Hepatocyte (in vitro differentiated cells): ENCODE measurements at regions not wholly inside any gene's neighbourhood (a gene's known extent, or its start where the extent isn't known, plus 50 kb on each side); places are given as distances from the start of the nearest gene placed in this dataset.

Experiments used
- CTCF ChIP-seq: fragments of 200-600 bp; sonication (generic); IDR thresholded peaks from 2 replicates; pipeline ENCODE4 v1.5.1; 2016; ENCODE audit warnings: antibody characterized with exemption, mild to moderate bottlenecking; ENCODE audit not compliant: poor library complexity
- EZH2 ChIP-seq: fragments of 200-600 bp; sonication (generic); IDR thresholded peaks from 2 replicates; pipeline ENCODE4 v1.6.1; 2016; ENCODE audit warnings: antibody characterized with exemption, mild to moderate bottlenecking, borderline replicate concordance
- EZH2phosphoT487 ChIP-seq: fragments of 200-600 bp; sonication (generic); IDR thresholded peaks from one replicate; pipeline ENCODE4 v1.6.1; 2018; ENCODE audit warnings: antibody characterized with exemption, mild to moderate bottlenecking, low read depth, moderate library complexity; ENCODE audit not compliant: unreplicated experiment, severe bottlenecking

DNA sequence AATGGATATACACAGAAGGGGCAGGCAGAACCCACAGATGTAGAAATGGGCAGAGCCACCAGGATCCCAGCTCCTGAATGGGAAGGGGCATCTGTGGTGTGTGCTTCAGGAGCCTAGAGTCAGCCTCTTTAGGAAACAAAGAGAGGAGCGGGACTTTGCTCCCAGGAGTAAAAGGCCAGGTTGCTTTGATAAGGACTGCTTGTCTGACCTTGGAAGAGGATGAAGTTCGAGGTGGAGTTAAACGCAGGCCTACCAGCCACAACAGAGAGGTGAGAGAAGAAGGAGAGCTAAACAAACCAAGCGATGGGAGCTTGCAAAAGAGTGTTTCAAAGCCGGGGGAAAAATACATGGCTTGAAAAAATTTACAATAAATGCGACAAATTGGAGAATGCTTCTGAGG is 49.9 kb upstream of the TMPRSS2 start:
- no peak for TF ChIP-seq CTCF
- TF ChIP-seq EZH2phosphoT487: no peak
- TF ChIP-seq EZH2: no peak
